GM18505 (cell line): ENCODE measurements at regions not wholly inside any gene's neighbourhood (a gene's known extent, or its start where the extent isn't known, plus 50 kb on each side); places are given as distances from the start of the nearest gene placed in this dataset.

Experiments used
- ATAC-seq: cut with Tn5 transposase; IDR thresholded peaks from one replicate; pipeline ENCODE4 v1.9.1; 2021; ENCODE audit not compliant: unreplicated experiment
- POLR2A ChIP-seq: IDR thresholded peaks from 4 replicates; pipeline ENCODE4 v1.6.1; 2011; ENCODE audit warnings: borderline replicate concordance; ENCODE audit not compliant: insufficient read depth, insufficient read length; ENCODE audit errors: extremely low read depth

- ATAC-seq: no peak
- no peak for TF ChIP-seq POLR2A
Measured at GRCh38 chr4:62711575-62711974, 1511.4 kb downstream of the ADGRL3 start.

- ATAC-seq: no peak
- TF ChIP-seq POLR2A: no peak
Measured at GRCh38 chr4:62709618-62710252, 1509.6 kb downstream of the ADGRL3 start.

GRCh38 chr4:62706423-62706822, 1506.3 kb downstream of the ADGRL3 start:
- ATAC-seq: no peak
- no peak for TF ChIP-seq POLR2A

- TF ChIP-seq POLR2A: no peak
- ATAC-seq: no peak
Measured at GRCh38 chr4:62683799-62684566, 1483.9 kb downstream of the ADGRL3 start.

- no peak for TF ChIP-seq POLR2A
- no peak for ATAC-seq
Measured at GRCh38 chr4:62676962-62677361, 1476.8 kb downstream of the ADGRL3 start.

- ATAC-seq: no peak
- no peak for TF ChIP-seq POLR2A
Measured at GRCh38 chr4:62670514-62670913, 1470.4 kb downstream of the ADGRL3 start.

- ATAC-seq: no peak
- TF ChIP-seq POLR2A: no peak
Measured at GRCh38 chr4:62661821-62662220, 1461.7 kb downstream of the ADGRL3 start.

GRCh38 chr4:62656006-62656405, 1455.9 kb downstream of the ADGRL3 start:
- no peak for TF ChIP-seq POLR2A
- ATAC-seq: no peak

GRCh38 chr4:62644372-62644771, 1444.2 kb downstream of the ADGRL3 start:
- no peak for ATAC-seq
- no peak for TF ChIP-seq POLR2A

- no peak for TF ChIP-seq POLR2A
- ATAC-seq: no peak
Measured at GRCh38 chr4:62640296-62640695, 1440.2 kb downstream of the ADGRL3 start.

- no peak for ATAC-seq
Measured at GRCh38 chr4:62627671-62628070, 1427.5 kb downstream of the ADGRL3 start.

GRCh38 chr4:62627141-62627540, 1427.0 kb downstream of the ADGRL3 start:
- no peak for ATAC-seq

More at GRCh38 chr4:62627671-62628070, 1427.5 kb downstream of the ADGRL3 start:
- no peak for TF ChIP-seq POLR2A

GRCh38 chr4:62622089-62622488, 1422.0 kb downstream of the ADGRL3 start:
- TF ChIP-seq POLR2A: no peak
- no peak for ATAC-seq

More at GRCh38 chr4:62627141-62627540, 1427.0 kb downstream of the ADGRL3 start:
- no peak for TF ChIP-seq POLR2A

- ATAC-seq: no peak
- no peak for TF ChIP-seq POLR2A
Measured at GRCh38 chr4:62619971-62620370, 1419.8 kb downstream of the ADGRL3 start.
